Liver (tissue), 8 donors: ENCODE measurements at regions not wholly inside any gene's neighbourhood (a gene's known extent, or its start where the extent isn't known, plus 50 kb on each side); places are given as distances from the start of the nearest gene placed in this dataset.

Experiments
- DNase-seq: peaks from one replicate; pipeline ENCODE4 v3.0.0-alpha.2; 2017; ENCODE audit warnings: low spot score
- H3K27ac ChIP-seq, 2 donors: one replicate each; pipeline ENCODE4 v1.7.0; 2013; ENCODE audit warnings: inconsistent platforms in 2 of 2, low read length in 2 of 2, control low read depth in 1 of 2, low read depth in 1 of 2, mild to moderate bottlenecking in 1 of 2
- H3K27me3 ChIP-seq, 4 donors: one replicate each; pipeline versions ENCODE4 v1.6.1 to v1.7.0; 2013; ENCODE audit warnings: low read length in 3 of 4, inconsistent platforms in 1 of 4, mild to moderate bottlenecking in 1 of 4, moderate library complexity in 1 of 4; ENCODE audit not compliant: control insufficient read depth in 4 of 4, insufficient read depth in 4 of 4
- H3K36me3 ChIP-seq, 4 donors: one replicate each; pipeline versions ENCODE4 v1.6.1 to v1.7.0; 2013; ENCODE audit warnings: low read length in 3 of 4, mild to moderate bottlenecking in 3 of 4, low read depth in 1 of 4, moderate library complexity in 1 of 4; ENCODE audit not compliant: control insufficient read depth in 4 of 4, insufficient read depth in 3 of 4
- H3K4me1 ChIP-seq, 4 donors: one replicate each; pipeline versions ENCODE4 v1.6.1 to v1.7.0; 2013; ENCODE audit warnings: low read length in 3 of 4, mild to moderate bottlenecking in 3 of 4, moderate library complexity in 1 of 4; ENCODE audit not compliant: control insufficient read depth in 4 of 4, insufficient read depth in 4 of 4
- H3K4me3 ChIP-seq, 3 donors: one replicate each; pipeline versions ENCODE4 v1.6.1 to v1.7.0; 2013; ENCODE audit warnings: low read length in 3 of 3, control low read depth in 1 of 3, low read depth in 1 of 3, mild to moderate bottlenecking in 1 of 3
- H3K9ac ChIP-seq, 2 donors: one replicate each; pipeline ENCODE4 v1.7.0; 2013; ENCODE audit warnings: low read length in 2 of 2, mild to moderate bottlenecking in 2 of 2, moderate library complexity in 2 of 2, control low read depth in 1 of 2, low read depth in 1 of 2
- H3K9me3 ChIP-seq, 4 donors: one replicate each; pipeline versions ENCODE4 v1.6.1 to v1.7.0; 2013; ENCODE audit warnings: low read length in 3 of 4; ENCODE audit not compliant: control insufficient read depth in 4 of 4
- EGR1 ChIP-seq, 2 donors: IDR thresholded peaks; 2 replicates each; pipeline ENCODE4 v1.6.1; 2016 to 2018; ENCODE audit warnings: antibody characterized with exemption in 2 of 2, low read depth in 2 of 2
- FOXA1 ChIP-seq: IDR thresholded peaks from 2 replicates; pipeline ENCODE4 v1.6.1; 2016; ENCODE audit warnings: antibody characterized with exemption
- FOXA2 ChIP-seq: IDR thresholded peaks from 2 replicates; pipeline ENCODE4 v1.6.1; 2016; ENCODE audit warnings: antibody characterized with exemption
- GABPA ChIP-seq, 2 donors: IDR thresholded peaks in 1 of 2; conservative IDR thresholded peaks in 1 of 2; 2 replicates each; pipeline ENCODE4 v1.6.1; 2016; ENCODE audit warnings: antibody characterized with exemption in 2 of 2, mild to moderate bottlenecking in 1 of 2, moderate library complexity in 1 of 2
- HNF4A ChIP-seq, 2 donors: conservative IDR thresholded peaks; 2 replicates each; pipeline ENCODE4 v1.6.1; 2016; ENCODE audit warnings: antibody characterized with exemption in 2 of 2, mild to moderate bottlenecking in 2 of 2
- HNF4G ChIP-seq: IDR thresholded peaks from 2 replicates; pipeline ENCODE4 v1.6.1; 2016; ENCODE audit warnings: antibody characterized with exemption
- JUND ChIP-seq, 2 donors: IDR thresholded peaks; 2 replicates each; pipeline ENCODE4 v1.6.1; 2016; ENCODE audit warnings: antibody characterized with exemption in 2 of 2
- MAX ChIP-seq: IDR thresholded peaks from 2 replicates; pipeline ENCODE4 v1.6.1; 2016; ENCODE audit warnings: antibody characterized with exemption
- NR2F2 ChIP-seq: IDR thresholded peaks from 2 replicates; pipeline ENCODE4 v1.6.1; 2016; ENCODE audit warnings: antibody characterized with exemption
- RAD21 ChIP-seq, 2 donors: IDR thresholded peaks; 2 replicates each; pipeline ENCODE4 v1.6.1; 2016; ENCODE audit warnings: antibody characterized with exemption in 2 of 2, mild to moderate bottlenecking in 2 of 2
- REST ChIP-seq: IDR thresholded peaks from 2 replicates; pipeline ENCODE4 v1.6.1; 2016; ENCODE audit warnings: antibody characterized with exemption, mild to moderate bottlenecking
- RXRA ChIP-seq, 2 donors: IDR thresholded peaks; 2 replicates each; pipeline ENCODE4 v1.6.1; 2017 to 2018; ENCODE audit warnings: antibody characterized with exemption in 2 of 2, mild to moderate bottlenecking in 1 of 2
- SP1 ChIP-seq: IDR thresholded peaks from 2 replicates; pipeline ENCODE4 v1.6.1; 2018; ENCODE audit warnings: antibody characterized with exemption, mild to moderate bottlenecking
- TAF1 ChIP-seq: conservative IDR thresholded peaks from 2 replicates; pipeline ENCODE4 v1.6.1; 2016; ENCODE audit warnings: antibody characterized with exemption, mild to moderate bottlenecking
- YY1 ChIP-seq: IDR thresholded peaks from 2 replicates; pipeline ENCODE4 v1.6.1; 2016; ENCODE audit warnings: antibody characterized with exemption, mild to moderate bottlenecking
- WGBS: extraction: QIAGEN DNeasy Blood & Tissue Kit; methylation state at CpG from one replicate; pipeline ENCODE4 v1.1.7; 2013; 5-methylcytosine and 5-hydroxymethylcytosine counted together
- TF ChIP-seq, protein P1 (sequence below): IDR thresholded peaks from 2 replicates; pipeline ENCODE4 v1.6.1; 2016; ENCODE audit warnings: antibody characterized with exemption
- TF ChIP-seq, protein P2 (sequence below): IDR thresholded peaks from 2 replicates; pipeline ENCODE4 v1.6.1; 2016; ENCODE audit warnings: antibody characterized with exemption
- TF ChIP-seq, protein P3 (sequence below): fragments of 150-350 bp; IDR thresholded peaks from 2 replicates; pipeline ENCODE4 v1.5.1; 2017; ENCODE audit warnings: improper control_type of control experiment, low read depth, low read length; ENCODE audit not compliant: missing input control
- donor health status: healthy.
- donor health status: healthy.
- donor health status: healthy.
- donor health status: healthy.
- donor health status: healthy.

DNA sequence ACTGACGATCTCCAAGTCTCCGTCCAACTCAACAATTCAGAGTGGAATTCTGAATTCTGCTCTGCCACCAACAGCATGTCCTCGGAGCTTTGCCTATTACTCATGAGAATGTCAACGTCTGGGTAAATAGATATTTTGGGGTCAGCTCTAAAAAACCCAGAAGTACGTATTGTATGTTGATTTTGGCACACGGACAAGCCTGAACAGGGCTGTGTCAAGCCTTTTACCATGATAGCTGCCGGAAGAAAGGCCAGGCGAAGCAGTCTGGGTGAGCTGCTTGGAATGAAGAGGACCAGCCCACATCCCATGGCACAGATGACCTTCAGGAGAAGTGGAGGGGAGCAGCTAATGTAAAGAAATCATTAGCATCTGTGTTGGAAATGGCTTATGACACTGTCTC, 88.0 kb upstream of the JAG1 start:
- Histone ChIP-seq H3K36me3 (no peaks in the 10 kb centered on the region), H3K9ac (no peak overlapping the region), H3K4me1 (no peaks in the 10 kb centered on the region), H3K4me3 (no peak overlapping the region), H3K27ac (no peak overlapping the region), H3K9me3 (no peaks in the 10 kb centered on the region), H3K27me3 (no peaks in the 10 kb centered on the region)
- TF ChIP-seq RAD21 (IDR thresholded peaks at IDR 0.05) (no peak), NR2F2 (peak; percentile 23)
- WGBS = 74% methylated on average over 8 of the region's 8 CpGs
- no peak for DNase-seq

GRCh38 chr20:10762216-10762615, 88.4 kb upstream of the JAG1 start:
- Histone ChIP-seq H3K36me3 (no peaks in the 10 kb centered on the region), H3K4me1 (no peaks in the 10 kb centered on the region), H3K9me3 (no peaks in the 10 kb centered on the region), H3K9ac (no peak overlapping the region), H3K4me3 (no peak overlapping the region), H3K27me3 (no peaks in the 10 kb centered on the region), H3K27ac (no peak overlapping the region)
- TF ChIP-seq, protein P1, sequence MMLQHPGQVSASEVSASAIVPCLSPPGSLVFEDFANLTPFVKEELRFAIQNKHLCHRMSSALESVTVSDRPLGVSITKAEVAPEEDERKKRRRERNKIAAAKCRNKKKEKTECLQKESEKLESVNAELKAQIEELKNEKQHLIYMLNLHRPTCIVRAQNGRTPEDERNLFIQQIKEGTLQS = no peak
- TF ChIP-seq MAX = no peak
- no peak for TF ChIP-seq EGR1 (IDR thresholded peaks at IDR 0.05; ENCODE audit: low read depth in 2 of 2)
- no peak for TF ChIP-seq HNF4G
- TF ChIP-seq REST = no peak
- TF ChIP-seq HNF4A (conservative IDR thresholded peaks at IDR 0.05) = no peak
- TF ChIP-seq, protein P2, sequence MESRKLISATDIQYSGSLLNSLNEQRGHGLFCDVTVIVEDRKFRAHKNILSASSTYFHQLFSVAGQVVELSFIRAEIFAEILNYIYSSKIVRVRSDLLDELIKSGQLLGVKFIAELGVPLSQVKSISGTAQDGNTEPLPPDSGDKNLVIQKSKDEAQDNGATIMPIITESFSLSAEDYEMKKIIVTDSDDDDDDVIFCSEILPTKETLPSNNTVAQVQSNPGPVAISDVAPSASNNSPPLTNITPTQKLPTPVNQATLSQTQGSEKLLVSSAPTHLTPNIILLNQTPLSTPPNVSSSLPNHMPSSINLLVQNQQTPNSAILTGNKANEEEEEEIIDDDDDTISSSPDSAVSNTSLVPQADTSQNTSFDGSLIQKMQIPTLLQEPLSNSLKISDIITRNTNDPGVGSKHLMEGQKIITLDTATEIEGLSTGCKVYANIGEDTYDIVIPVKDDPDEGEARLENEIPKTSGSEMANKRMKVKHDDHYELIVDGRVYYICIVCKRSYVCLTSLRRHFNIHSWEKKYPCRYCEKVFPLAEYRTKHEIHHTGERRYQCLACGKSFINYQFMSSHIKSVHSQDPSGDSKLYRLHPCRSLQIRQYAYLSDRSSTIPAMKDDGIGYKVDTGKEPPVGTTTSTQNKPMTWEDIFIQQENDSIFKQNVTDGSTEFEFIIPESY = no peak
- no peak for TF ChIP-seq SP1
- TF ChIP-seq, protein P3, sequence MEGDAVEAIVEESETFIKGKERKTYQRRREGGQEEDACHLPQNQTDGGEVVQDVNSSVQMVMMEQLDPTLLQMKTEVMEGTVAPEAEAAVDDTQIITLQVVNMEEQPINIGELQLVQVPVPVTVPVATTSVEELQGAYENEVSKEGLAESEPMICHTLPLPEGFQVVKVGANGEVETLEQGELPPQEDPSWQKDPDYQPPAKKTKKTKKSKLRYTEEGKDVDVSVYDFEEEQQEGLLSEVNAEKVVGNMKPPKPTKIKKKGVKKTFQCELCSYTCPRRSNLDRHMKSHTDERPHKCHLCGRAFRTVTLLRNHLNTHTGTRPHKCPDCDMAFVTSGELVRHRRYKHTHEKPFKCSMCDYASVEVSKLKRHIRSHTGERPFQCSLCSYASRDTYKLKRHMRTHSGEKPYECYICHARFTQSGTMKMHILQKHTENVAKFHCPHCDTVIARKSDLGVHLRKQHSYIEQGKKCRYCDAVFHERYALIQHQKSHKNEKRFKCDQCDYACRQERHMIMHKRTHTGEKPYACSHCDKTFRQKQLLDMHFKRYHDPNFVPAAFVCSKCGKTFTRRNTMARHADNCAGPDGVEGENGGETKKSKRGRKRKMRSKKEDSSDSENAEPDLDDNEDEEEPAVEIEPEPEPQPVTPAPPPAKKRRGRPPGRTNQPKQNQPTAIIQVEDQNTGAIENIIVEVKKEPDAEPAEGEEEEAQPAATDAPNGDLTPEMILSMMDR = no peak
- TF ChIP-seq YY1 = no peak
- TF ChIP-seq RXRA (IDR thresholded peaks at IDR 0.05) = no peak
- TF ChIP-seq FOXA2 = no peak
- no peak for TF ChIP-seq GABPA (IDR thresholded peaks at IDR 0.05 in 1 of 2, conservative IDR thresholded peaks at IDR 0.05 in 1 of 2)
- TF ChIP-seq RAD21 (IDR thresholded peaks at IDR 0.05) = no peak
- TF ChIP-seq TAF1 = no peak
- TF ChIP-seq FOXA1 = no peak
- TF ChIP-seq JUND (IDR thresholded peaks at IDR 0.05) = no peak
- no peak for TF ChIP-seq NR2F2
- no peak for DNase-seq
- 85% methylated on average over 2 of the region's 2 CpGs for WGBS
